ENCODE measurements at regions not wholly inside any gene's neighbourhood (a gene's known extent, or its start where the extent isn't known, plus 50 kb on each side); places are given as distances from the start of the nearest gene placed in this dataset.
"Not testable (repeated sequence)": the region's sequence is repeated elsewhere in the genome, so short reads cannot be mapped to it uniquely, and the experiment has no call there.

DNA sequence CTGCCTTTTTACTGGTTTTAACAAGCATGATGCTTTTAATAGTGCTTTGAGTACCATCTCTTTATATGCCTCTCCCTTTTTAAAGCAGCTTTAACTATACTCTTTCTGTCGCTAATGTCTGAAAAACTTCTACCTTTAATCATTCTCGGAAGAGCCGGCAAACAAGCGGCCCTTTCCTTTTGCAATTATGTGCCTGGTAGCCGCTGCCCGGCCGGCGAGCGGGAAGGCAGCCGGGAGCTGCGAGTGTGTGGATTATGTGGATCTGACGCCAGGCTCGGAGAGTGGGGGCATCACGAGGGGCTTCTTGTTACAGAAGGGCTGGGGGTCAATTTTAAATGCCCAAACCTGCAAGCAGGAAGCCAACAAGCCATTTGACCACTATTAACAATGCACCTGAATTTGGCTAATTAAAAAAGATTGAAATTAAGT lies 120.9 kb downstream of the BUB3 start:
- H3K9me3 ChIP-seq = peaks cover 0 to 8% (median 3%) of the 10 kb centered on the region in 4 donors
- intact Hi-C loops (cut with DNase I; ENCODE audit: low total_unique reads) = no loop called here
- no peak overlapping the region for H3K27ac ChIP-seq
- DNase-seq = peak in 1 of 2 donors; percentile 18
- no peaks in the 10 kb centered on the region for H3K36me3 ChIP-seq
- peaks cover 0 to 22% (median 16%) of the 10 kb centered on the region in 3 donors for H3K27me3 ChIP-seq
- peaks cover 0 to 14% (median 3%) of the 10 kb centered on the region in 4 donors for H3K4me1 ChIP-seq
- no peak for TF ChIP-seq EP300 (IDR thresholded peaks at IDR 0.05)
- TF ChIP-seq POLR2A (IDR thresholded peaks at IDR 0.05) = no peak
- TF ChIP-seq POLR2AphosphoS5 (IDR thresholded peaks at IDR 0.05) = no peak
- TF ChIP-seq, protein P1, sequence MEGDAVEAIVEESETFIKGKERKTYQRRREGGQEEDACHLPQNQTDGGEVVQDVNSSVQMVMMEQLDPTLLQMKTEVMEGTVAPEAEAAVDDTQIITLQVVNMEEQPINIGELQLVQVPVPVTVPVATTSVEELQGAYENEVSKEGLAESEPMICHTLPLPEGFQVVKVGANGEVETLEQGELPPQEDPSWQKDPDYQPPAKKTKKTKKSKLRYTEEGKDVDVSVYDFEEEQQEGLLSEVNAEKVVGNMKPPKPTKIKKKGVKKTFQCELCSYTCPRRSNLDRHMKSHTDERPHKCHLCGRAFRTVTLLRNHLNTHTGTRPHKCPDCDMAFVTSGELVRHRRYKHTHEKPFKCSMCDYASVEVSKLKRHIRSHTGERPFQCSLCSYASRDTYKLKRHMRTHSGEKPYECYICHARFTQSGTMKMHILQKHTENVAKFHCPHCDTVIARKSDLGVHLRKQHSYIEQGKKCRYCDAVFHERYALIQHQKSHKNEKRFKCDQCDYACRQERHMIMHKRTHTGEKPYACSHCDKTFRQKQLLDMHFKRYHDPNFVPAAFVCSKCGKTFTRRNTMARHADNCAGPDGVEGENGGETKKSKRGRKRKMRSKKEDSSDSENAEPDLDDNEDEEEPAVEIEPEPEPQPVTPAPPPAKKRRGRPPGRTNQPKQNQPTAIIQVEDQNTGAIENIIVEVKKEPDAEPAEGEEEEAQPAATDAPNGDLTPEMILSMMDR (IDR thresholded peaks at IDR 0.05) = no peak
- WGBS, 5 donors = 4 to 20% (median 8%) methylated on average over 14 of the region's 14 CpGs
- H3K4me3 ChIP-seq = peak overlapping the region; percentile 16 to 36 (median 28)

DNA sequence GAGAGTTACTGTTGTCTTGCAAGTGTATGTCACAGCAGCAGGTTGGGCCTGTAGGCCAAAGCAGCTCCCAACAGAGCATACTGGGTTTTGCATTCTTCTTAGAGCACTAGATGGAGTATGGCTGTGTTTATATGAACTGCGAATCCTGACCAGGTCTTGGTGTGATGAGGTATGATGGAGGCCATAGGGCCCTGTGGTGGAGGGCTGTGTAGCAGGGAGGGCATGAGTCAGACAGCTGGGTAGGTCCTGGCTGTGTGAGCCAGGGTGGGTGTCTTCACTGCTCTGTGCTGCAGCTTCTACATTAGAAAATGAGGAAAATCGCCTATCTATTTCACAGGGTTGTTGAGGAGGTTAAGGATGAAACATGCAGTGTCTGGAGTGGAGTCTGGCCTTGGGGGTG lies 124.2 kb downstream of the BUB3 start:
- Histone ChIP-seq H3K4me1 (peaks cover 0 to 14% (median 3%) of the 10 kb centered on the region in 4 donors), H3K4me3 (no peak overlapping the region), H3K27ac (no peak overlapping the region), H3K9me3 (peaks cover 0 to 8% (median 3%) of the 10 kb centered on the region in 4 donors), H3K27me3 (peaks cover 0 to 16% (median 16%) of the 10 kb centered on the region in 3 donors), H3K36me3 (no peaks in the 10 kb centered on the region)
- intact Hi-C loops (cut with DNase I; ENCODE audit: low total_unique reads) = no loop called here
- 84 to 95% (median 92%) methylated on average over 2 of the region's 2 CpGs for WGBS, 5 donors
- DNase-seq = no peak
- TF ChIP-seq POLR2A (IDR thresholded peaks at IDR 0.05) (no peak), EP300 (IDR thresholded peaks at IDR 0.05) (no peak)

DNA sequence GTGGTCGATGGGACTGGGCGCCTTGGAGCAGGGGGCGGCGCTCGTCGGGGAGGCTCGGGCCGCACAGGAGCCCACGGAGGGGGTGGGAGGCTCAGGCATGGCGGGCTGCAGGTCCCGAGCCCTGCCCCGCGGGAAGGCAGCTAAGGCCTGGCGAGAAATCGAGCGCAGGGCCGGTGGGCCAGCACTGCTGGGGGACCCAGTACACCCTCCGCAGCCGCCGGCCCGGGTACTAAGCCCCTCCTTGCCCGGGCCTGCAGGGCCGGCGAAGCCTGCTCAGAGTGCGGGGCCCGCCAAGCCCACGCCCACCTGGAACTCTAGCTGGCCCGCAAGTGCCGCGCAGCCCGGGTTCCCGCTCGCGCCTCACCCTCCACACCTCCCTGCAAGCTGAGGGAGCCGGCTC lies 129.2 kb downstream of the BUB3 start:
- H3K36me3 ChIP-seq; H3K4me1 ChIP-seq; H3K27ac ChIP-seq; DNase-seq; H3K27me3 ChIP-seq; intact Hi-C loops (cut with DNase I; ENCODE audit: low total_unique reads); H3K4me3 ChIP-seq; H3K9me3 ChIP-seq: not testable (repeated sequence)
- 90 to 99% (median 97%) methylated on average over 14 to 35 of the region's 35 CpGs for WGBS, 5 donors

DNA sequence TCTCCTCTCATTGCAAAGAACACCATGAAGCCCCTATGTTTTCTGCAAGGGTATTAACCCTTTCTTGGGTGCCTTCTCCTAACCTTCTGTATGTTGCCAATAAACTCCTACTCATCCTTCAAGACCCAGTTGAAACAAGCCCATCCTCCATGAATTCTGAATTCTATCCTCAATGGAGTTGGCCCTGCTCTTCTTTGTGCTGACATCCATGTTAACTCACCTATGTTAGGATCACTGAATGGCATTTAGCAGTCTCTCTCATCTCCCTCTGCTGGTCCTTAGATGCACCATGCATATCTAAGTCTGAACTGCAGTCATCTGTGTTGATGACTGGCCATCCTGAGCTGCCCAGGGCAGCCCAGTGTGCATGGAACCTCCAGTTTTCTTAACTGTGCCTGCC lies 129.8 kb downstream of the BUB3 start:
- H3K9me3 ChIP-seq = no peaks in the 10 kb centered on the region
- TF ChIP-seq, protein P1 (IDR thresholded peaks at IDR 0.05) = no peak
- TF ChIP-seq EP300 (IDR thresholded peaks at IDR 0.05) (no peak), POLR2A (IDR thresholded peaks at IDR 0.05) (no peak), POLR2AphosphoS5 (IDR thresholded peaks at IDR 0.05) (no peak)
- H3K4me3 ChIP-seq = no peak overlapping the region
- no peak overlapping the region for H3K27ac ChIP-seq
- no peak for DNase-seq
- intact Hi-C loops (cut with DNase I; ENCODE audit: low total_unique reads) = no loop called here
- no peaks in the 10 kb centered on the region for H3K27me3 ChIP-seq
- no peaks in the 10 kb centered on the region for H3K36me3 ChIP-seq
- no peaks in the 10 kb centered on the region for H3K4me1 ChIP-seq

DNA sequence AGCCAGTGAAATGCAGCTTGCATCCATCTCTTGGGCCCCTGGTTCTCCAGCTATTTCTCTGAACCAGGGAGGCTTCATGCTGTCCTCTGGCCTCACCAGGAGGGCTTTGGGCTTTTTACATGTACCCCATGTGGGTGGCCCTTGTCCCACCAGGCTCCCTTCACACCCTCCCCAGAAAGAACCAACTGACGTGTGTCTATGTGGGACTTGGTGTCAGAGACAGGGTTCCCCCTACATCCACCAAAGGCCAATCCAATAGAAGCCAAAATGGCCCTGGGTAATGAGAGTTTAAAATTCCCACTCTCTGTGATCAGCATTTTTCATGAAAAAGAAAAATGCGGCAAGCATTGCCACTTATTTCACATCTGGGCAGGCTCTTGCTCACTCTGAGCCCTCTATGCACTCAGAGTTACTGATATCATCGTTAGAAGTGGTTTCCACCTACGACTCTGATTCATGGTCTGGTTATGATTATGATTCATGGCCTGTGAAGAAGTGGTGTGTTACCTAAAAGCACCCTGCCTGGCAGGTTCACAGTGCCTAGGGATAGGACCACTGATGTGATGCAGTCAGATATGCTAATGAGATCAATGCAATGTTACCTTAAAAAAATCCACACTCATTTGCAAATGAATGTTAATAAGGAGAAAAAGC lies 133.5 kb downstream of the BUB3 start:
- TF ChIP-seq POLR2AphosphoS5 (IDR thresholded peaks at IDR 0.05) = no peak
- TF ChIP-seq POLR2A (IDR thresholded peaks at IDR 0.05) = no peak
- no peak for TF ChIP-seq EP300 (IDR thresholded peaks at IDR 0.05)
- TF ChIP-seq, protein P1 (IDR thresholded peaks at IDR 0.05) = no peak
- H3K27ac ChIP-seq = no peak overlapping the region
- DNase-seq = no peak
- H3K9me3 ChIP-seq = no peaks in the 10 kb centered on the region
- WGBS, 5 donors = 61 to 82% (median 72%) methylated on average over 4 of the region's 4 CpGs
- H3K4me1 ChIP-seq = no peaks in the 10 kb centered on the region
- H3K27me3 ChIP-seq = no peaks in the 10 kb centered on the region
- H3K4me3 ChIP-seq = no peak overlapping the region
- H3K36me3 ChIP-seq = no peaks in the 10 kb centered on the region
- intact Hi-C loops (cut with DNase I; ENCODE audit: low total_unique reads) = no loop called here

All from stomach (tissue), 8 donors.